ENCODE measurements at regions not wholly inside any gene's neighbourhood (a gene's known extent, or its start where the extent isn't known, plus 50 kb on each side); places are given as distances from the start of the nearest gene placed in this dataset.

- intact Hi-C loops (cut with DNase I; ENCODE audit: low total_unique reads): no loop called here
- Histone ChIP-seq H3K4me3 (no peak overlapping the region), H3K9me3 (no peaks in the 10 kb centered on the region), H3K36me3 (no peaks in the 10 kb centered on the region), H3K4me1 (no peaks in the 10 kb centered on the region), H3K27ac (no peak overlapping the region), H3K27me3 (no peaks in the 10 kb centered on the region)
- in situ Hi-C loops (cut with MboI; ENCODE audit: low pct_ligation_motif_present in 1 of 4, low pct_unique_long_range_greater_than_20kb in 1 of 4, low sequenced_read_pairs in 3 of 4): no loop called here
- TF ChIP-seq EP300 (IDR thresholded peaks at IDR 0.05; ENCODE audit: low read depth) (no peak), CTCF (IDR thresholded peaks at IDR 0.05) (no peak), POLR2A (IDR thresholded peaks at IDR 0.05) (no peak)
- WGBS, 2 donors (ENCODE audit: low coverage in 1 of 2): 76 to 82% methylated on average over 3 of the region's 3 CpGs
- DNase-seq: no peak
Measured at GRCh38 chr9:1207686-1208085, 157.5 kb downstream of the DMRT2 start.

- TF ChIP-seq POLR2AphosphoS5 (IDR thresholded peaks at IDR 0.05) (no peak), POLR2A (IDR thresholded peaks at IDR 0.05) (no peak), EP300 (IDR thresholded peaks at IDR 0.05; ENCODE audit: low read depth) (no peak), CTCF (IDR thresholded peaks at IDR 0.05) (no peak)
- no peaks in the 10 kb centered on the region for H3K9me3 ChIP-seq
- no peak overlapping the region for H3K4me3 ChIP-seq
- in situ Hi-C loops (cut with MboI; ENCODE audit: low pct_ligation_motif_present in 1 of 4, low pct_unique_long_range_greater_than_20kb in 1 of 4, low sequenced_read_pairs in 3 of 4): no loop called here
- no peaks in the 10 kb centered on the region for H3K4me1 ChIP-seq
- WGBS, 2 donors (ENCODE audit: low coverage in 1 of 2): 79 to 85% methylated on average over 2 of the region's 2 CpGs
- no peak for DNase-seq
- no peaks in the 10 kb centered on the region for H3K36me3 ChIP-seq
- intact Hi-C loops (cut with DNase I; ENCODE audit: low total_unique reads): no loop called here
- no peak overlapping the region for H3K27ac ChIP-seq
- no peaks in the 10 kb centered on the region for H3K27me3 ChIP-seq
Measured at GRCh38 chr9:1208157-1208556, 158.0 kb downstream of the DMRT2 start.

- no peak for DNase-seq
- Histone ChIP-seq H3K4me1 (no peaks in the 10 kb centered on the region), H3K27me3 (no peaks in the 10 kb centered on the region), H3K27ac (no peak overlapping the region), H3K9me3 (no peaks in the 10 kb centered on the region), H3K4me3 (no peak overlapping the region), H3K36me3 (no peaks in the 10 kb centered on the region)
- TF ChIP-seq POLR2AphosphoS5 (IDR thresholded peaks at IDR 0.05): no peak
- no peak for TF ChIP-seq CTCF (IDR thresholded peaks at IDR 0.05)
- no peak for TF ChIP-seq EP300 (IDR thresholded peaks at IDR 0.05; ENCODE audit: low read depth)
- TF ChIP-seq POLR2A (IDR thresholded peaks at IDR 0.05): no peak
- intact Hi-C loops (cut with DNase I; ENCODE audit: low total_unique reads) (no loop called here), in situ Hi-C loops (cut with MboI; ENCODE audit: low pct_ligation_motif_present in 1 of 4, low pct_unique_long_range_greater_than_20kb in 1 of 4, low sequenced_read_pairs in 3 of 4) (no loop called here)
- WGBS, 2 donors (ENCODE audit: low coverage in 1 of 2): 78 to 100% methylated on average over 1 to 3 of the region's 3 CpGs
Measured at GRCh38 chr9:1210954-1211353, 160.8 kb downstream of the DMRT2 start.

GRCh38 chr9:1216532-1216931 lies 166.4 kb downstream of the DMRT2 start:
- H3K36me3 ChIP-seq: no peaks in the 10 kb centered on the region
- H3K9me3 ChIP-seq: no peaks in the 10 kb centered on the region
- TF ChIP-seq POLR2AphosphoS5 (IDR thresholded peaks at IDR 0.05) (no peak), POLR2A (IDR thresholded peaks at IDR 0.05) (no peak), EP300 (IDR thresholded peaks at IDR 0.05; ENCODE audit: low read depth) (no peak), CTCF (IDR thresholded peaks at IDR 0.05) (no peak)
- no peak overlapping the region for H3K27ac ChIP-seq
- DNase-seq: no peak
- intact Hi-C loops (cut with DNase I; ENCODE audit: low total_unique reads) (no loop called here), in situ Hi-C loops (cut with MboI; ENCODE audit: low pct_ligation_motif_present in 1 of 4, low pct_unique_long_range_greater_than_20kb in 1 of 4, low sequenced_read_pairs in 3 of 4) (no loop called here)
- WGBS, 2 donors (ENCODE audit: low coverage in 1 of 2): 82 to 97% methylated on average over 2 of the region's 2 CpGs
- no peak overlapping the region for H3K4me3 ChIP-seq
- no peaks in the 10 kb centered on the region for H3K4me1 ChIP-seq
- no peaks in the 10 kb centered on the region for H3K27me3 ChIP-seq

Data from transverse colon (tissue), 4 donors.